Ureter (tissue), 1 donor: ENCODE measurements at regions not wholly inside any gene's neighbourhood (a gene's known extent, or its start where the extent isn't known, plus 50 kb on each side); places are given as distances from the start of the nearest gene placed in this dataset.
"Not testable (repeated sequence)": the region's sequence is repeated elsewhere in the genome, so short reads cannot be mapped to it uniquely, and the experiment has no call there.

ENCODE experiments used
- DNase-seq: peaks from one replicate; pipeline ENCODE4 v3.0.0-alpha.2; 2020; ENCODE audit warnings: low spot score
- donor health status: DM: yes; HTN: yes; CAD: no.

- DNase-seq, result no peak
Measured at GRCh38 chr2:14978845-14979244, 346.3 kb downstream of the LRATD1 start.

- no peak for DNase-seq
Measured at GRCh38 chr2:14982790-14983189, 350.3 kb downstream of the LRATD1 start.

- no peak for DNase-seq
Measured at GRCh38 chr2:14988600-14988999, 356.1 kb downstream of the LRATD1 start.

GRCh38 chr2:14991723-14992122 lies 359.2 kb downstream of the LRATD1 start:
- no peak for DNase-seq

- no peak for DNase-seq
Measured at GRCh38 chr2:14994721-14995120, 362.2 kb downstream of the LRATD1 start.

DNA sequence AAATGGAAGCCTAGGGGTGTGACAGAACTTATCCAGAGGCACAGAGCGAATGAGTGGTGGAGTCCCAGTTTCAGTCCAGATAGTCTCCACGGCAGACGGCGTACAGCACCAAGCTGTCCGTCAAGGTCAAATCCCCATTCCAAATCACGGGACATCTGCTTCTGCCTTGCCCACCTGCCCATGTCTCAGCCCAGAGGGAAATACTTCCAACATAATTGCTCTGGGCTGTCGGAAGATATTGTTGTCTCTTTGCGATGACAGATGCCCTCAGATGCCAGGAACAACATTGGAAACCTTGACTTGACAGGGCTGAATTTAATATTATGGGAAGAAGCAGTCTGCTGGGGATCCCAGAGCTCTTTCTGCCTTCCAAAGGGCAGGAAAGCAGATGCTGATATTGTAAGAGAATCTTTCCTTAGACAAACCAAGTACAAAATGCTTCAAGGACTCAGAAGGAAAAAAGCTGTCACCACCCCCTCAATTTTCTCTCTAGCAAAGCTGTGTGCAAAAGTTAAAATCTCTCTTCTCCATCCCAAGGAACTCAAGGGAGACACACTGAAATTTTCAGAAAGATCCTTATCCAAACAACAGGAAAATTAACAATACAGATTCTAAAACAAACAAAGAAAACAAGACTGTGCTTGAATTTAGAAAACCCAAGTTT lies 364.0 kb downstream of the LRATD1 start:
- no peak for DNase-seq

- no peak for DNase-seq
Measured at GRCh38 chr2:14998546-14998945, 366.0 kb downstream of the LRATD1 start.

- no peak for DNase-seq
Measured at GRCh38 chr2:14999114-14999661, 366.7 kb downstream of the LRATD1 start.

DNA sequence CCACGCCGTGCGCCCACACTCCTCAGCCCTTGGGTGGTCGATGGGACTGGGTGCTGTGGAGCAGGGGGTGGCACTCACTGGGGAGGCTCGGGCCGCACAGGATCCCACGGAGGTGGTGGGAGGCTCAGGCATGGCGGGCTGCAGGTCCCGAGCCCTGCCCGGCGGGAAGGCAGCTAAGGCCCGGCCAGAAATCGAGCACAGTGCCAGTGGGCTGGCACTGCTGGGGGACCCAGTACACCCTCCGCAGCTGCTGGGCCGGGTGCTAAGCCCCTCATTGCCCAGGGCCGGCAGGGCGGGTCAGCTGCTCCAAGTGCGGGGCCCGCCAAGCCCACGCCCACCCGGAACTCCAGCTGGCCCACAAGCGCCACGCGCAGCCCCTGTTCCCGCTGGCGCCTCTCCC lies 370.0 kb downstream of the LRATD1 start:
- DNase-seq, result not testable (repeated sequence)

- no peak for DNase-seq
Measured at GRCh38 chr2:15006667-15007066, 374.1 kb downstream of the LRATD1 start.

GRCh38 chr2:15009681-15010080 lies 377.2 kb downstream of the LRATD1 start:
- DNase-seq, result no peak

DNA sequence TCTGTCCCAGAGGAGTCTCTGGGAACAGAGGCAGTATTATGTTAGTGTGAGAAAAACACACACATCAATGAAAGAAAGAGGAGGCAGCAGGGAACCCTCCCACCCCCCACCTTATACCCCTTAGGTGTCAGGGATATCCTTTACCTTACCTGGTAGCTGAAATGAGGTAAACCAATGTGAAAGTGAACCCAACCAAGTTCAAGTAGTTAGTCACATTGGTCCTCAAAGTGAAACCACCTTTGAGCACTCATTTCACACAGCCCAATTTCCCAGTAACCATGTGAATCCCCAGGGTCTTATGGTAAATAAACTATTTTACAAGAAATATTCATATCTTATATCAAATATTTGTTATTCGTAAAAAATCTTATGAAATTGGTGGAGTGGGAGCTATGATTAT lies 377.8 kb downstream of the LRATD1 start:
- no peak for DNase-seq

DNA sequence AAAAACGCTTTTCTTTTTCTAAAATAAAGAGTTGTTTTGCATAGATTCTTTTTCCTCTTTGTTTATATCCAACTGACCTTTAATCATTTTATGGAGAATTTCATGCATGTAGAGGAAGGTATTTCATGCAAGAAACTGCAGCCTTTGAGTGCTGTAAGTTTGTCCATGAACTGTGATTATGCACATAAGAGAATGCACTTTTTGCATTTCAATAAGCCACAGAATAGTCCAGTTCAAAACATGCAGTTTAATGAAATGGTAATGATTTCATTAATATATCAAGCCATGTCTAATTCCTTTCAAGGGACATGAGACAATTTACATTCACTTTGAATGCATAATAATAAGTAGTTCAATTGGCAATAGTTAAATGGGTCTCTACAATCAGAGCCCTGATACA lies 386.3 kb downstream of the LRATD1 start:
- DNase-seq, result no peak

- no peak for DNase-seq
Measured at GRCh38 chr2:15023221-15023620, 390.7 kb downstream of the LRATD1 start.

- no peak for DNase-seq
Measured at GRCh38 chr2:15028406-15028805, 395.9 kb downstream of the LRATD1 start.

GRCh38 chr2:15031745-15032240 lies 399.3 kb downstream of the LRATD1 start:
- no peak for DNase-seq

DNA sequence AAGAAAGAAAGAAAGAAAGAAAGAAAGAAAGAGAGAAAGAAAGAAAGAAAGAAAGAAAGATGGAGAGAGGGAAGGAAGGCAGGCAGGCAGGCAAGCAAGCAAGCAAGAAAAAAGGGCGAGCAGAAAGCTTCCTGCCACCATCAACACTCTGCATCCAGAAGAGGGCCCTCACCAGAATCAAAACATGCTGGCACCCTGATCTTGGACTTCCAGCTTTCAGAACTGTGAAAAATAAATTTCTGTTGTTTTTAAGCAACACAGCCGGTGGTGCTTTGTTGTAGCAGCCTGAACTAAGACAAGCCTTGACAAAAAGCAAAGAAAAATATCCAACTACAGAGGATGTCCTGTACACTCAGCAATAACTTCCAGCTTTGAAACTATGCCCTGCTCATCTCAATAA lies 401.7 kb downstream of the LRATD1 start:
- DNase-seq, result no peak

GRCh38 chr2:15034860-15035259 lies 402.3 kb downstream of the LRATD1 start:
- no peak for DNase-seq

DNA sequence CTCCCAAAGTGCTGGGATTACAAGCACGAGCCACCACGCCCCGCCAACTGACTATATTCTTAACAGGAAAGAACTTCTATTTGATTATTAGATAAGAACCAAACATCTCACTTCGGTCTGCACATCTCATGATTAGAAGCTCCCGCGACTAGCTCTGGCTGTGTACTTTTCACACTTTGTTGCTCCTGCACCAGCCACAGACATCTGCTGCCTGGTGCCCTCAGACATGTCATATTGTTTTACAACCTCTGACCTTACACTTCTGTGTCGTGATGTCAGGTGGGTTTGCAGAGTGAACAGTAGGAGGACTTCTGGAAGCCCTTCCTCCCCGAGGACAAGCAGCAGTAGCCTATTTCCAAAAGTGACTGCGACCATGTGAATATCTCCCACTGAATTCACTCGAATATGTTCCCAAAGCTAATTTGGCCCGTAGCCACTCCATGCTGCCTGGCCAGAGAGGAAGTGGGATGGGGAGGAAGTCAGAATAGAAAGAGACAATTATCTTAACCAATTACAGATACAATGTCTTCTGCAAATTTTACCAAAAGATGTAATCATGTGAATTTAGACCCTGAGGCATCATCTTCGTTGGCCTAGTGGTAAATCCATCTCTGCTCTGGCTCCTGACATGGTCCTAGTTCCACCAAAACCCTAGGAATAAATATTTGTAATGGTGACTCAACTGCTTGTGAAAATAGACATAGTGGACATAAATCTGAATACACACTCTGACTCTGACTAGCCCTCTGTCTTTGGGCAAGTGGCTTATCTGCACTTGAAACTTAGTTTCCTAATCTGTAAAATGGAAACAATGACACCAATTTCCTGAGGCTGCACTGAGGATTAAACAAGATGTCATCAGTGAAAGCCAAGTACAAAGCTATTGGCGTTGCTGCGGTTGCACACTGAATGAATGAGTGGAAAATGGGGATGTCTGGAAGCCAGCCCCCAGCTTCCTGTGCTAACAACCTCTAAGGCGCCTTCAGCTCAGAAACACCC lies 406.1 kb downstream of the LRATD1 start:
- no peak for DNase-seq

GRCh38 chr2:15040429-15041084 lies 408.0 kb downstream of the LRATD1 start:
- DNase-seq, result no peak

DNA sequence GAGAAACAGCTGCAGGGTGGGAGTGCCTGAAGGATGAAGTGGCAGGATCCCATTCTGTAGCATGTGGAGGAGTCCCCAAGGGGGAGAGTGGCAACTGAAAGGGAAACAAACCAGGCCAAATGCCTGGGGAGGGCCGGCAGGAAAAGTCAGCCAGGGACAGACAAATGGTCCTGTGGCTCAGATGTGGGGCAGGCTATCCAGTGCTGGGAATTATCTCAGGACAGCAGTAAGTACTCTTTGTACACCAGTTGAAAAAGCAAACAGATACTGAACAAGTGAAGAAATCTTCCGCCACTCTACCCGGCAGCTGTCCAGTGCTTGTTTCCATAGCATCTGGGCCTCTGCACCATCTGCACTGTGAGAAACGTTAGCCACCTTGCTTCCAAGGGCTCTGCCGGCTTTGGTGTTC lies 408.9 kb downstream of the LRATD1 start:
- DNase-seq, result no peak

DNA sequence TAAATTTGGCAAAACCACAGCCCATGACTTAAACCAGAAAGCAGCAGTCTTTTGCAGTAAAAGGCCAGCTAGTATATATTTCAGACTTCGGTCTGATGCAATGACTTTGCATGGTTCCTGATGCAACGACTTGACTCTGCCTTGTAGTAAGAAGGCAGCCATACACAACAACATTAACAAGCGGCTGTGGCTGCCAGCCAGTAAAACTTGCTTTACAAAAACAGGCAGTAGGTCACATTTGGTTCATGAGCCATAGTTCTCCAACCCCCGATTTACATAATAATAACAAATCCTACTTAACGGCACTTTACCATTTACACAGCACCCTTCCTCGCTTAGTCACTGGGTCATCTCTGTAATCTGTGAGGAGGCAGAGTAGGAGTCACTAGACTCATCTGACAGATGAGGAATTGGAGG lies 410.3 kb downstream of the LRATD1 start:
- no peak for DNase-seq
